NCI-H82 (cell line): ENCODE measurements at regions not wholly inside any gene's neighbourhood (a gene's known extent, or its start where the extent isn't known, plus 50 kb on each side); places are given as distances from the start of the nearest gene placed in this dataset.

Experiments used
- DNase-seq: peaks from one replicate; lab custom pipeline; 2025; lab: John Stamatoyannopoulos, UW

DNA sequence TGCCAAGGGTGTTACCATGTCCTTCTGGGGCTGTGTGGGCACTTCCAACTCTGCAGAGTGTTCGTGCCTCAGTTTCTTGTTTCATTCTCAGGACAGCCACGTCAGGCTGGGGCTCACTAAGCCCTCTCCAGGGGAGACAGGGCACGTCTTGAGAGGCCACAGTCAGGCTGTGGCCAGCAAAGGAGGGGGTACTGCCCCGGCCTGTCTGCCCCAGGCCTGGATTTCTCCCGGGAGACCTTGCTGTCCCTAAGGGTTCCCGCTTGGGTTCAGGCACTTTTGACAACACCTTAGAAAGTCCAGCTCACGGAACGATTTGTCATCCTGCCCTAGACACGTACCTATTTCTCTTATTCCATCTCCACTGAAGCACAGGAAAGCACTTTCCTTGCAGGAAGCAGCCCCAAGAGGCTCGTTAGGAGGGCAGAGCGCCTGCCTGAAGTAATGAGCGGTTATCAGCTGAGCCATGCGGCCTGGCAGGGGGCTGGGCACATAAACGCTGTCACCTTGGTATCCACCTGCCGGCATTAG, 290.4 kb upstream of the RTL1 start:
- no peak for DNase-seq

DNA sequence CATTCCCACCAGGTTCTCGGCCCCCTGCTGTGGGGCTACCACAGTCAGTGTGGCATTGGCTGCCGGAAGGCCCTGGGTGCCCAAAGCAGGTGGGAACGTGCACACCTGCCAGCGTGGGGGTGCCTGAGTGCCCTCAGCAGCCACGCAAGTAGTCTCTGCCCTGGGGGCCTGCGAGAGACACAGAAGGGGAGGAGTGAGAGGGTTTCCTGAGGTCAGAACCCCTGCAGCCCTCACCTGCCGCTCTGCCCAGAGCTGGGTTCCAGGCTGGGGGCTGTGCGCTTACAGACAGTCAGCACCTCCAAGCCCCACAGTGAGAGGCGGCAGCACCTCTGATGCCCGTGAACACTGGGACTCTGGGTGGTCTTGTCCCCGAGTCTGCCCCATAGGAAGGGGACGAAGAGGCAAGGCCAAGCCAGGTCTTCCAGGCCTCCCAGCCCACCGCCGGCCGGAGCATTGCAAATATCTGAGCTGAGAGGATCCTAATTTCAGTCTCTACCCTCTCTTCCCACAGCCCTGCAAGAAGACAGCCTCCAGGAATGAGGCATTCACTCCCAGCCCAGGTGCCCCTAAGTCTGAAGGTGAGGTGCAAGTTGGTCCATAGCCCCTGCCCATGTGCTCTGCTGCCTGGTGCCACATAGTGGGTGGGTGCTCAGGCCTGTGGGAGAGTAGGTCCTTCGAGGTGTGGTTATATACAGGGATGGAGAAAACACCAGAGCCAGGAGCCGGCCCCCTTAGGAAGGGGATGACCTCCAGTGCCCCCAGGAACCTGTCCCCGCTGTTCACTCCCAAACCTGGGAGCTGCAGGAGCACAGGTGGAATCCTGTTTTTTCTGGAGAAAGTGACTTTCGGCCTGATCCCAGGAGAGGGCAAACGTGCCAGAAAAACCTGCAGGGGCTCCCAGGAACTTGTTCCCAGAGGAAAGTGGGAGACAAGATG, 291.1 kb upstream of the RTL1 start:
- no peak for DNase-seq

DNA sequence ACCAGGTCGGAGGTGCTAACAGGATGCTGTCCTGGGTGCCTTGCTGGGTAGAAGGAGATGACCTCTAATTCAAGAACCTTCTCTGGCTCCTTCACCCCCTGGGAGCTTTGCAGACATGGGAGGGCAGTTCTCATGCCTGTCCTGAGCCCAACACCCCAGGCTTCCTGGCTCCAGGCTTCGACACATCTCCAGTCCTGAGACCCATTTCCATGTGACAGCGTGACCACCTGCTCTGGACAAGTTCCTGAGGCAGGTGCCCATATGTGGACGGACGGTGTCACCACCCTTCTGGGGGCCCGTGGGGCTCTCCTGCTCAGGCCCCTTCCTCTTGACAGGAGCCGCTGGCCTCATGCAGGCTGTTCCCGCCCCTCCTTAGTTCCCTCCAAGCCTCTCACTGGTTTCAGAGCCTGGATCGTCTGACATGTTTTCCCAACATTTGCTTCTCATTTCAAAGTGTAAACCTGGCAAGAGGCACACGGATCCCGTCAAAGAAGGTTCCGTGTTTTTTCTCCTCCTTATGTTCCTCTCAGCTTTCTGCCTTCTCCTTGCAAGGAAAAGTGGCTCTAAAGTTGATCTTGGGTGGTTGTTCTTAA, 291.9 kb upstream of the RTL1 start:
- DNase-seq: no peak

DNA sequence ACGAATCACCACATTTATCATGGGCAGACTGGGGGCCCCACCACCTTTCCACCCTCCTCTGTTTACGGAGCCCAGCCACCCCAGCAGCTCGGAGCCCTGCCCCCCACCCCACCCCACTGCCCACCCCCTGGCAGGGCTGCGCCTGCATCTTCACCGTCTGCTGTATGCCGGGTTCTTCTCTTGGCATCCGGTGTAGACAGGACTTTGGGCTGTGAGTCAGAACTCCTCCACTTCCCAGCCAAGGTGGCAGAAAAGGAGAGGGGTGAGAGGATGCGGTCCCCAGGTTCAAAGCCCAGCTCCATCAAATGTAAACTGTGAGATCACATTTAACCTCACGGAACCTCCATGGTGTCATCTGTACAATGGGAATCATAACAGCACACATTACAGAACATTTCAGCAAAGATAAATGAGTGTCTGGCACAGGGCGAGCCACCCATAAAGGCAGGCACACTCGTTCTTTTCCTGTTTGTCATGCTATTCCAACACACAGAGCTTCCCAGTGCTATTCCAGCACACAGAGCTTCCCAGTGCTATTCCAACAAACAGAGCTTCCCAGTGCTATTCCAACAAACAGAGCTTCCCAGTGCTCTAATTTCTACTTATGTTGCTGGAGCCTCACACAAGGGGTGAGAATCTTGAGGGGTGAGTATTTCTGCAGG, 292.7 kb upstream of the RTL1 start:
- no peak for DNase-seq

DNA sequence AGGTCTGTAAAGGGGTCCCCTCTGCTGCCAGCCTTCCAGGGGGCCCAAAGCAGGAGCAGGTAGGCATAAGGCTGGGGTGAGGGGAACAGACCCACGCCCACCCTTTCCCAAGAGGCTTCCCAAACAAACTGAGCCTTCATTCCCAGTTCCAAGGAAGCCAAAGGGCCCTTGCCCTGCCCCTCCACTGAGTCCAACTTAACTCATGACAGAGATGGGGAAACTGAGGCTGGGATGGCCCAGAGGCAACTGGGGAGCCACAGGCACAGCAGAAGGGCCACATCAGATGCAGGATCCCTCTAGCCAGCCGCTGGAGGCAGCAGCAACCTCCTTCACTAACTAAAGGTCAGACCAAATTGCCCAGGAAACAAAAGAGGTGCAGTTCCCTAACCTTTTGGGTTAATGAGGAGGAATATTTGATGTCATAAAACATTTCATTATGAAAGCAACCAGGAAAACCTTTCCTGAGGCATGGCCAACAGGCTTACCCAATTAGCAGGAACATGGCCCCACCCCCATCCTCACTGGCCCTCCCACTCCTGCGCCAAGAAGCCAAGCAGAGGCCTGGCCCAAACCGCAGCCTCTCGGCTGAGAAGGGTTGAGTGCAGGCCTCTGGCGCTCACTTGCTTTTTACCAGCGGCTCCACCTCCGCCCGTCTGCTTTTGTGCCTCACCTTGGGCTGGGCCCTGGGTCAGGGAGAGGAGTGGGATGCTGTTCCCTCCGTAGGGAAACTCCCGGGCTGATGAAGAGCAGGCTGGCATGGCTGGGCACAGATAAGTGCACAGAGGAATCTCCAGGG, 293.5 kb upstream of the RTL1 start:
- no peak for DNase-seq

DNA sequence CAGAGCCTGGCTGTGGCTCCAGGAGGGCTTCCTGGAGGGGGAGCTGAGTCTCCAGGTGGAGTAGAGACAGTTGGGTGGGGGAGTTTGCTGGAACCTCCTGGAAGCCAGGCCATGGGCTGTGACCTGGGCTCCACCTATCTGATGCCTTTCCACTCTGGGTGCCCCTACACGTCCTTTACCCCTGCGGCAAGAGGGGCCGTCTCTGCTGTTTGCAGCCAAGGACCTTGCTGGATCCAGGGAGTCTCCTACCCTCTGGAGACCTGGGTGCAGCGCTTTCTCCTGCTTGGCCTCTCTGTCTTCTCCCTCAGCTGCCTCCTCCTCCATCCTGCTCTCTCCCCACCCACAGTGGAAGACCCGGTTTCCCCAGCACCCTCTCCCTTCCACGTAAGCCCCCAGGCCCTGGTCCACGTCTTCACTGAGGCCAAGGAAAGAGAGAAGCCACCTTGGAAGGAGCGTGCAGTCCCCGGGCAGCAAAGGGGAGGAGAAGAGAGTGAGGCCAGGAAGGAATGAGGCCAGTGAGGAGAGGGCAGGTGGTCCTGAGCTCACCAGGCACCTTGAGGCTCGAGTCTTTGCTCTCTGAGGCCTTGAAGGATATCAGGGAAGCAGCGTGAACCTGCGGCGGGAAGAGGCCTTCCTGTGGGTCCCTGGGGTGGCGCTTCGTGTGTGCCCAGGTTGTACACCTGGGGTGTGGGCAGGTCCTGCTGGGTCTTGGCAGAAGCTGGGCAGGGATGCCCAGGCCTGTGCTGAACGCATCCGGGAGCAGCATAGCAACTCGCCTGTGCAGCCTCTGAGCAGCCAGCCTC, 294.3 kb upstream of the RTL1 start:
- DNase-seq: no peak

DNA sequence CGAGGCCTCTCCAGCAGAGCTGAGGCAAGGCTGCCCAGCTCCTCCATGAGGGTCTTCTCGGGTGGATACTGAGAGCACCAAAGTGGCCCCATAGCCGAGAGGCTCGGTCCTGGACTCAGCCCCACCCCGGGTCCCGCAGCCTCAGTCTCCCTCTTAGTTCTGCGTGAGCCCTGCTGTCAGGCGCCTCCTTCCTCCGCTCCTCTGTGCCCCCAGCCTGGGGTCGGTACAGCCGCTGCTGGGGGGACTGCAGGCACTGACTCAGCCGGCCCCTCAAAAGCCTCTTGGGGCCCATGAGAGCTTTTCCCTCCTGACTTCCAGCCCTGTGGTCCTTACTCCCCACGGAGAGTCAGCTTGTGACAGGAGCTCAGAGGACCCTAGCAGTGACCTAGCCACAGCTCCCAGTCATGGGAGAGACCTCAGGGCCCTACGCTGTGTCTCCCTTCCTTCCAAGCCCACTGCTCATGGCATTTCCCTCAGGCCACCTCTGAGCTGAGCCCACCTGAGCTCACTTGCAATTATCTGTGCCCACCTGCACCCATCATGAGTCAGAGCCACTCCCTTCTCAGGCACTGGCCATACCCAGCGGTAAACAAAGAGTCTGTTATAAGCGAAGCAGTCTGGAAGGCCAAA, 295.0 kb upstream of the RTL1 start:
- DNase-seq: no peak

DNA sequence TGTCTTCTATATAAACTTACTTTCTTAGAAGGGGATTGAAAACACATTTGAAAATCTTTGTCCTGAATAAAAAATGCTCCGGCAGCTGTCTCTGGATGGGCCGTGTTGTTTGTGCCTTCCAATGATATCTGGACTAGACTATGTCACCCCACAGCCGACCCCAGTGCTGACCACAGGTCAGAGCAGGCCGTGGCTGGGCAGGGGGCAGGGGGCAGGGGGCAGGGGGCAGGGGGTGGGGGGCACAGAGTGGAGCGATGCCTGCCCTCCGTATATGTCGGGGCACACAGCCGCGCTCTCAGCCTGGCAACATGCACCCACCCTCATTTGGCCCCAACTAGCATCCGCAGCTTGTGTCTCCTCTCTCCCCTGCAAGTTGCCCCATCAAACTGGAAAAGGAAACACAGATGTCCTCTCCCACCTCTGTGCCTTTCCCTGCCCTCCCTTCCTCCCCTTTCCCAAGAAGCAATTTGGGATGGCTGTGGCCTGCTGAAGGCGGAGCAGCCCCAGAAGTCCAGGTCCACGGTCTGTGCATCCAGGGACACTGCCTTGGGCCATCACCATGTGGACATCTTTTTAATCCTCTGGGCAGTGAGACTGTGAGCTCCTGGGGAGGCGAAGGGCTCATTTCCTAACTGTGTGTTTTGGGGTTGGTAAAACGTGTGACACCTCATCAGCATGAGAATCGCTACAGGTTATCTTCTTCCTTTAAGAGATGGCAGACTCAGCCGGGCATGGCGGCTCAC, 295.7 kb upstream of the RTL1 start:
- no peak for DNase-seq

DNA sequence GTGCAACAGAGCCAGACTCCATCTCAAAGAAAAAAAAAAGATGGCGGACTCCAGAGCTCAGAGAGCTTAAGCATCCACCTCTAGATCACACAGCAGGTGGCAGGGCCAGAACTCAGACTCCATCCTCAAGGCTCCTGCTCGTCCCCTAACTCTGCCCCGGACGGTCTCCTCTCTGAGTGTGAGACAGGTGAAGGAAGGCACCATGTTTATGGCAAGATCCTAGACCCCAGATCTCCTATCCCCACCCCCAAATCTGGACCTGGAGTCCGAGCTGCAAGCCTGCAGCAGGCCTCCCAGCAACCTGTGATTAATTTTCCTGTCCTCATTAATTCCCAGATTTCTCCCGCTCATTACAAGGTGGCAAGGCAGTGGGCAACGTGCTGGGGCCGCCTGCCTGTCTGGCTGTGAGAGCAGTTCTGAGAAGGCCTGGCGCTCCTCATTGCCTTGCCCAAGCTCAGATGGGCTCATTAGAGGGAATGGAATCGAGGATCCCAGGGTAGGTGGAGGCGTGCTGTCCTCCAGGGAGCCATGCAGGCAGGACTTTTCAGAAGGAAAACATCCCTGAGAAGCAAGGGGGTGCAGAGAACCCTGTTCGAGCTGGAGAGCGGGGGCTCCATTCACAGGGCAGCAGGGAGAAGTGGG, 296.6 kb upstream of the RTL1 start:
- no peak for DNase-seq

DNA sequence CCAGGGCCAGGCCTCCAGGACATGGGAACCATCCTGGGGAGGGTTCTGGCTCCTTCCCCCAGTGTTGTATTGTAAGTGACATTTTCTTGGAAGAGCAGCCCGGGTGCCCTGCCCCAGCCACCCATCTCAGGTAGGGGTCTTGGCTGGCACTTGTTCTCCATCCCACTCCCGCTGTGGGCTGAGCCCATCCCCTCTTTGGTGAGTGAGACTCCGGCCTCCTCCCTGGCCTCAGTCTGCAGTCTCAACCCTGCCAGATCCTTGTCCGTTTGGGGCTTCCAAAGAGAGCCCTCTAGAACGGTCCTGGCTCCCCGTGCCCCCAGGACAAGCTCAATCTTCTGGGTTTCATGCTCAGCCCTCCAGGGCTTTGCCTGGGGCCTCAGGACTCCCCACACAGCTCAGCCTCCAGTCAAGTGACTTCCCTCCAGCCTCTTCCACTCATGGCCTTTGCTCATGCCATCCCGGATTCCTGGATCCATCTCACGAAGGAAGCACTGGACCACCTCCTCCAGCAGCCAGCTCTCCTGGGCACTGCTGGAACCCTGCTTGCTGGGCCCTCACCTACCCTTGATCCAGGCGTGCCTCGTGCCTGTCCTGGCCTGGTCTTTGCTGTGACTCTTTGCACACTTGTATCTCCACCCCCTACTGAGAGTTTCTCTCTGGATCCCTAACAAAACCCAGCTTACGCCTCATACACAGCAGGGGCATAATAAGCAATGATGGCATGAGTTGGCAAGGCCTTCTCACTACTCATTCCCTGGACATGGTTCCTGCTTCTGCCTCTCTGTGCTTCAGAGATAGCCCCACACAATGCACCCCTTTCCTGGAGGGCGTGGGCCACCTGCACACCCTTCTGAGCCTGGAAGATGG, 297.4 kb upstream of the RTL1 start:
- no peak for DNase-seq

DNA sequence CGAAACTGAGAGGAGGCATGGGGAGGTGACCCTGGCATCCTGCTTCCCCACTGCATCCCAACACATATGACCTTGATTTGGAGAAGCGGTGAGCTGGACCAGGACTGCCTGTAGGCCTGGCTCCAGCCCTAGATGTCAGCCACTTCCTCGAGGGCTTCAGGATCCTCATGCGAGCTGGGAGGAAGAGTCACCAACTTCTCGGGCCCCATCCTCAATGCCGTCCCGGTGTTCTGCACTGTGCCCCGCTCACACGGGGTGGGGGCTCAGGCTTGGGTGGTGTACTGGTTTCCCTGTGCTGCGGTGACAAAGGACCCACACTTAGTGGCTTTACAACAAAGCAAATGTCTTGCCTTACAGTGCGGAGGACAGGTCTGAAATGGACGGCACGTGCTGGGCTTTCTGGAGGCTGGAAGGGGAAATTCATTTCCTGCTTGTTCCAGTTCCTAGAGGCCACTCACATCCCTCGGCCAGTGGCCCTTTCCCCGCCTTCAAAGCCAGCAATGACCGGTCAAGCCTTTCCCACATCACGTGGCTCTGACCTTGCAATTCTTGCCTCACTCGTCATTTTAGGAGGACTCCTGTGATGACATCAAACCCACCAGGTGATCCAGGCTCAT, 298.1 kb upstream of the RTL1 start:
- DNase-seq: no peak

DNA sequence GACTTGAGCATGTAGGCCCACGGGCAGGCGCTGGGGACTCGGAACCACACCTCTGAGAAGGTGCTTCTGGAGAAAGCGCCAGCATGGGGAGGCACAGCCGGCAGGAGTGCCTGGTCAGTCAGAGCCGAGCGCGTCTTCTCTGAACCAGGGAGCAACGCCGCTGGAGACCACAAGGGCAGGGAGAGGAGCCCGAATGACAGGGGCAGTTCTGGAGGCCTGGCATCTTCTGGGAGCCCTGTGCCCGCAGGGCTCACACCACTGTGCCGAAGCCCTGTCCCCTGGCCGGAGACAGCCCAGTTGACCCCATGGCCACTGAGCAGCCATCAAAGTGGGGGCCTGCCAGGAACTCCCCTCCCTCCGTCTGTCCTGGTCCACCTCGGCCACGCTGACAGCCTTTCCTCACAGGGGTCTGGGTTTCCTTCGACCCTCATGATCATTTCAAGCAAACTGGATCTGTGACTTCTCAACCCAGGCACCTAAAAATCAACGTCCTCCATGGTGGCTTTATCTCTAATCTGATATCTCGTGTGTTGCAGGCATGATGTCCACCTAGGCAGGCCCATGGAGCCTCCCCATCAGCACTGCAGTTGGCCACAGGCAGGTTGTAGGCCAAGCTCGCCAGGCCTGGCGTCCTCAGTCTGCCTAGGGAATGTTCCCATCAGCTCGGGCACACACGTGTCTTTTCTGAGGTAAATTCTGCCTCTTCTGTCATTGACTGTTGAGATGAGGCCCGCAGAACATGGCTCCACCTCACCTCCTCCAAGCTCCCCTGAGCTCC, 299.3 kb upstream of the RTL1 start:
- DNase-seq: no peak

DNA sequence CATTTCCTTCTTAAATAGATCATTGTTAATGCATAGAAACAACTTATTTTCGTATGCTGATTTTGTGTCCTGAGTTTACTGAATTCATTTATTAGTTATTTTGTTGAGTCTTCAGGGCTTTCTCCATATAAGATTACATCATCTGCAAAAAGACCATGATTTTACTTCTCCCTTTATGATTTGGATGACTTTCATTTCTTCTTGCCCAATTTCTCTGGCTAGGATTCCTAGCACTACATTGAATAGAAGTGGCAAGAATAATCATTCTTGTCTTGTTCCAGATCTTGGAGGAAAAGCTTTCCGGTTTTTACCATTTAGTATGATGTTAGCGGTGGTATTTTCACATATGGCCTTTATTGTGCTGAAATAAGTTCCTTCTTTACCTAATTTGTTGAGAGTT, 303.0 kb upstream of the RTL1 start:
- DNase-seq: no peak

DNA sequence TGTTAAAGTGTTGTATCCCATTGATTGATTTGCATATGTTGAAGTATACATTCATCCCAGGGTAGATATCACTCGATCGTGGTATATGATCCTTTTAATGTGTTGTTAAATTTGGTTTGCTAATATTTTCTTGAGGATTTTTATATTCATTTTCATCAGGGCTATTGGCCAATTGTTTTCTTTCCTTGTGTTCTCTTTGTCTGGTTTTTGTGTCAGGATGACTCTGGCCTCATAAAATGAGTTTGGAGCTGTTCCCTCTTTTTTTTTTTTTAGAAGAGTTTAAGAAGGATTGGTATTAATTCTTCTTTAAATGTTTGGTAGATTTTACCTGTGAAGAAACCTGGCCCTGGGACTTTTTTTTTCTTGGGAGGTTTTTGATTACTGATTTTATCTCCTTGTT, 303.5 kb upstream of the RTL1 start:
- no peak for DNase-seq

DNA sequence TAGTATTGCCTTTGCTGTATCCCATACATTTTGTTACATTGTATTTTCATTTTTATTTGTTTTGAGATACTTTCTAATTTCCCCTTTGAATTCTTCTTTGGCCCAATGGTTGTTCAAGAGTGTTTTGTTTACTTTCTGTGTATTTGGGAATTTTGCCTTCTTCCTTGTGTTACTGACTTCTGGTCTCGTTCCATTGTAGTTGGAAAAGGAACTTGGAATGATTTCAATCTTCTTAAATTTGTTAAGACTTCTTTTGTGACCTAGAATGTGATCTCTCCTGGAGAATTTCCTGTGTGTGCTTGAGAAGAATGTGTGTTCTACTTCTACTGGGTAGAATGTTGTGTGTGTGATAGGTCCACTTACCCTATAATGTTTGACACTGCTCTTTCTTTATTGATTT, 304.4 kb upstream of the RTL1 start:
- DNase-seq: no peak

DNA sequence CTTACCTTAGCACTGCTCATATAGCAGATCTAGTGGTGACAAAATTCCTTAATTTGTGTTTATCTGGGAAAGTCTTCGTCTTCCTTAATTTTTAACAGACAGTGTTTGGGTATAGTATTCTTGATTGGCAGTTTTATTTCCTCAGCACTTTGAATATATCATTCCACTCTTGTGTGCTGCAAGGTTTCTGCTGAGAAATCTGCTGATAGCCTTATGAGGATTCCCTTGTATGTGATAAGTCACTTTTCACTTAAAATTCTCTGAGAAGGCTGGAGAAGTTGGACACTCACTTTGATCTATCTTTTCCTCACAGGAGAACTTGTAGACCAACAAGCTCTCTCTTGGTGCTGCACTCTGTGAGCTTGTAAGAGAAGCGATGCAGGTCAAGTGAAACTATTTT, 306.1 kb upstream of the RTL1 start:
- no peak for DNase-seq

DNA sequence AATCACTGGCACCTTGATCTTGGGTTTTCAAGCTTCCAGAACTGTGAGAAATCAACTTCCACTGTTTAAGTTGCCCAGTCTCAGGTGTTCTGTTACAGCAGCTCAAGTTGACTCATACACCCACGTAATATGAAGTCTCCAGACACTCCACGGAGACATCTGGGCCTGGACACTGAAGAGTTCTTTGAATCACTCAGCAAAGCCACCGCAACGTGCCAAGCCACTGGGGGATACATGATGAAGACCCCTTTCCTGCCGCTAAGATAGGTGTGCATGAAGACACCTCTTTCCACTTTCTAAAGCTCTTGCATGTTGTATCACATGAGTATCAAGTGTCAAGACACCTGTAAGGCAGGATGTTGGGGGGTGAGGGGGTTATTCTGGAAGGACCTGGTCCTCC, 311.7 kb upstream of the RTL1 start:
- no peak for DNase-seq
